HL-60 (cell line): ENCODE measurements at regions not wholly inside any gene's neighbourhood (a gene's known extent, or its start where the extent isn't known, plus 50 kb on each side); places are given as distances from the start of the nearest gene placed in this dataset.

Source experiments
- GABPA ChIP-seq: IDR thresholded peaks from 2 replicates; pipeline ENCODE4 v1.6.1; 2012; ENCODE audit warnings: low read depth
- POLR2AphosphoS5 ChIP-seq: IDR thresholded peaks from 2 replicates; pipeline ENCODE4 v1.6.1; 2012; ENCODE audit warnings: low read depth
- REST ChIP-seq: IDR thresholded peaks from 2 replicates; pipeline ENCODE4 v1.6.1; 2012; ENCODE audit warnings: low read depth; ENCODE audit not compliant: insufficient replicate concordance
- TF ChIP-seq, protein P1 (sequence below): IDR thresholded peaks from one replicate; pipeline ENCODE4 v1.5.1; 2011; ENCODE audit warnings: low read length, control low read depth, inconsistent platforms; ENCODE audit not compliant: insufficient read depth

- TF ChIP-seq, protein P1, sequence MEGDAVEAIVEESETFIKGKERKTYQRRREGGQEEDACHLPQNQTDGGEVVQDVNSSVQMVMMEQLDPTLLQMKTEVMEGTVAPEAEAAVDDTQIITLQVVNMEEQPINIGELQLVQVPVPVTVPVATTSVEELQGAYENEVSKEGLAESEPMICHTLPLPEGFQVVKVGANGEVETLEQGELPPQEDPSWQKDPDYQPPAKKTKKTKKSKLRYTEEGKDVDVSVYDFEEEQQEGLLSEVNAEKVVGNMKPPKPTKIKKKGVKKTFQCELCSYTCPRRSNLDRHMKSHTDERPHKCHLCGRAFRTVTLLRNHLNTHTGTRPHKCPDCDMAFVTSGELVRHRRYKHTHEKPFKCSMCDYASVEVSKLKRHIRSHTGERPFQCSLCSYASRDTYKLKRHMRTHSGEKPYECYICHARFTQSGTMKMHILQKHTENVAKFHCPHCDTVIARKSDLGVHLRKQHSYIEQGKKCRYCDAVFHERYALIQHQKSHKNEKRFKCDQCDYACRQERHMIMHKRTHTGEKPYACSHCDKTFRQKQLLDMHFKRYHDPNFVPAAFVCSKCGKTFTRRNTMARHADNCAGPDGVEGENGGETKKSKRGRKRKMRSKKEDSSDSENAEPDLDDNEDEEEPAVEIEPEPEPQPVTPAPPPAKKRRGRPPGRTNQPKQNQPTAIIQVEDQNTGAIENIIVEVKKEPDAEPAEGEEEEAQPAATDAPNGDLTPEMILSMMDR: no peak
- no peak for TF ChIP-seq GABPA
- TF ChIP-seq POLR2AphosphoS5: no peak
- TF ChIP-seq REST: no peak
These were observed 424.5 kb upstream of the NR3C2 start for GRCh38 chr4:148866666-148867065.
